ENCODE measurements at regions not wholly inside any gene's neighbourhood (a gene's known extent, or its start where the extent isn't known, plus 50 kb on each side); places are given as distances from the start of the nearest gene placed in this dataset.

DNA sequence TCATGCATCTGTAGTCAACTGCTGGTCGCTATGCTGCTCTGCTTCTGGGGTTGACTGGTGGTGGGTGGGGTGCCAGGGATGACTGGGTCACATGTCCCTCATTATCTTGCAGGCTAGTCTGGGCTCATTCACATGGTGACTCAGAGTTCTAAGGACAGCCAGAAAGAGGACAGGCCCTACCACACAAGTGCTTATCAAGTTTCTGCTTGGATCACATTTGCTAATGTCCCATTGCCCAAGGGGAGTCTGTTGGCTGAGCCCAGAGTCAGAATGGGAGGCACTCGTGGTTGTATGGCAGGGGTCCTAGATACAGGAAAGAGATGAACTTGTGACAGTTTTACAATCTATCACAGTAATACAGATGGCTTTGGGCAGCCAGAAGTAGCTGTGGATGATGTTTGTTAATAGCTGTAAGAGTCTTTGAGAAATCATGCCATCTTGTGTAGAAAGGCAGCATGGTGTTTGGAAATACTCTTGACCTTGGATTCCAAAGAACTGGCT is 221.3 kb downstream of the GPAT3 start:
- H3K4me1 ChIP-seq (ENCODE audit: control insufficient read depth in 2 of 3, insufficient read depth in 2 of 3, low read depth in 1 of 3, low read length in 3 of 3): no peaks in the 10 kb centered on the region
- no peaks in the 10 kb centered on the region for H3K36me3 ChIP-seq (ENCODE audit: control insufficient read depth in 2 of 3, insufficient read depth in 3 of 3, low read length in 3 of 3)
- H3K27ac ChIP-seq (ENCODE audit: low read depth in 2 of 2, low read length in 2 of 2): no peak overlapping the region
- no peaks in the 10 kb centered on the region for H3K9me3 ChIP-seq (ENCODE audit: control insufficient read depth in 2 of 3, insufficient read depth in 1 of 3, low read length in 3 of 3)
- DNase-seq: no peak
- H3K27me3 ChIP-seq (ENCODE audit: control insufficient read depth, insufficient read depth, low read length): no peaks in the 10 kb centered on the region
- H3K9ac ChIP-seq (ENCODE audit: low read length in 3 of 3): no peak overlapping the region
- intact Hi-C loops (cut with DNase I): no loop called here
- no peak for FAIRE-seq
- H3K4me3 ChIP-seq (ENCODE audit: low read length in 3 of 3): no peak overlapping the region
- TF ChIP-seq, protein P1, sequence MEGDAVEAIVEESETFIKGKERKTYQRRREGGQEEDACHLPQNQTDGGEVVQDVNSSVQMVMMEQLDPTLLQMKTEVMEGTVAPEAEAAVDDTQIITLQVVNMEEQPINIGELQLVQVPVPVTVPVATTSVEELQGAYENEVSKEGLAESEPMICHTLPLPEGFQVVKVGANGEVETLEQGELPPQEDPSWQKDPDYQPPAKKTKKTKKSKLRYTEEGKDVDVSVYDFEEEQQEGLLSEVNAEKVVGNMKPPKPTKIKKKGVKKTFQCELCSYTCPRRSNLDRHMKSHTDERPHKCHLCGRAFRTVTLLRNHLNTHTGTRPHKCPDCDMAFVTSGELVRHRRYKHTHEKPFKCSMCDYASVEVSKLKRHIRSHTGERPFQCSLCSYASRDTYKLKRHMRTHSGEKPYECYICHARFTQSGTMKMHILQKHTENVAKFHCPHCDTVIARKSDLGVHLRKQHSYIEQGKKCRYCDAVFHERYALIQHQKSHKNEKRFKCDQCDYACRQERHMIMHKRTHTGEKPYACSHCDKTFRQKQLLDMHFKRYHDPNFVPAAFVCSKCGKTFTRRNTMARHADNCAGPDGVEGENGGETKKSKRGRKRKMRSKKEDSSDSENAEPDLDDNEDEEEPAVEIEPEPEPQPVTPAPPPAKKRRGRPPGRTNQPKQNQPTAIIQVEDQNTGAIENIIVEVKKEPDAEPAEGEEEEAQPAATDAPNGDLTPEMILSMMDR (IDR thresholded peaks at IDR 0.05; ENCODE audit: borderline replicate concordance, extremely low read depth, insufficient read depth): no peak

DNA sequence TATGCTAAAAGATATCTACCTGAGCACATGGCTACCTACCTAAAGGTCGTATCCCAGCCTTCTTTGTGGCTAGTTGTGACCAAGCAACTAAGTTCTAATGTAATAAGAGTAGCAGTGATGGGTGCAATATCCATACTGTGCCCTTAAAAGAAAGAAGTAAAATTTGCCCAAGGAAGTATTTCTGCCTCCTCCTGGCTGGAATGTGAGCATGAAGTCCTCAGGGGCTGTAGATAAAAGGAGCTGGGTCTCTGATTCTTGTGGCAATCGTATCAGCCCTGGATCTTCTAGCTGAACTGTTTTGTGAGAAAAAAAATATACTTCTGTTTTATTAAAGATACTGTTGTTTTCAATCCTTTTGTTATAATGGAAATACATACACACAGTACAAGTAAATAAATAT is 217.4 kb downstream of the GPAT3 start:
- Histone ChIP-seq H3K4me1 (ENCODE audit: control insufficient read depth in 2 of 3, insufficient read depth in 2 of 3, low read depth in 1 of 3, low read length in 3 of 3) (no peaks in the 10 kb centered on the region), H3K27me3 (ENCODE audit: control insufficient read depth, insufficient read depth, low read length) (no peaks in the 10 kb centered on the region), H3K9ac (ENCODE audit: low read length in 3 of 3) (no peak overlapping the region), H3K36me3 (ENCODE audit: control insufficient read depth in 2 of 3, insufficient read depth in 3 of 3, low read length in 3 of 3) (no peaks in the 10 kb centered on the region), H3K4me3 (ENCODE audit: low read length in 3 of 3) (no peak overlapping the region), H3K9me3 (ENCODE audit: control insufficient read depth in 2 of 3, insufficient read depth in 1 of 3, low read length in 3 of 3) (no peaks in the 10 kb centered on the region), H3K27ac (ENCODE audit: low read depth in 2 of 2, low read length in 2 of 2) (no peak overlapping the region)
- DNase-seq (no peak), FAIRE-seq (no peak)
- TF ChIP-seq, protein P1 (IDR thresholded peaks at IDR 0.05; ENCODE audit: borderline replicate concordance, extremely low read depth, insufficient read depth): no peak
- intact Hi-C loops (cut with DNase I): no loop called here

DNA sequence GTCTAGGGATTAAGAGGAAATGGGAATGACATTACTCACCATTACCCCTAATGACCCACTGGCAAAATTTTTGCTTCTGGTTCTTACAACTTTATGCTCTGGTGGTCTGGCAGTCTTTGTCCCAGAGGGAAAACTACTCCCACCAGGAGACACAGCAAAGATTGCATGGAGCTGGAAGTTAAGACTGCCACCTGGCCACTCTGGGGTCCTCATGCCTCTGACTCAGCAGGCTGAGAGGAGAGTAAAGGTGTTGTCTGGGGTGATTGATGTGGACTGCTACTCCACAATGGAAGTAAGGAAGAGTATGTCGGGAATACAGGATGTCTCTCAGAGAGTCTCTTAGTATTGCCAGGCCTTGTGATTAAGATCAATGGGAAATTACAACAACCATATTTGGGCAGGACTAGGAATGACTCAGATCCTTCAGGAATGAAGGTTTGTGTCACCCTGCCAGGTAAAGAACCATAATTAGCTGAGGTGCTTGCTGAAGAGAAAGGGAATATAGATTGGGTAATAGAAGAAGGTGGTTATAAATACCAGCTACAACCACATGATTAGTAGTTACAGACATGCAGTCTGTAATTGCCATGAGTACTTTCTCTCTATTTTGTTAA is 215.5 kb downstream of the GPAT3 start:
- Histone ChIP-seq H3K9ac (ENCODE audit: low read length in 3 of 3) (no peak overlapping the region), H3K27me3 (ENCODE audit: control insufficient read depth, insufficient read depth, low read length) (no peaks in the 10 kb centered on the region), H3K9me3 (ENCODE audit: control insufficient read depth in 2 of 3, insufficient read depth in 1 of 3, low read length in 3 of 3) (no peaks in the 10 kb centered on the region), H3K4me1 (ENCODE audit: control insufficient read depth in 2 of 3, insufficient read depth in 2 of 3, low read depth in 1 of 3, low read length in 3 of 3) (no peaks in the 10 kb centered on the region), H3K4me3 (ENCODE audit: low read length in 3 of 3) (no peak overlapping the region), H3K36me3 (ENCODE audit: control insufficient read depth in 2 of 3, insufficient read depth in 3 of 3, low read length in 3 of 3) (no peaks in the 10 kb centered on the region), H3K27ac (ENCODE audit: low read depth in 2 of 2, low read length in 2 of 2) (no peak overlapping the region)
- DNase-seq: no peak
- TF ChIP-seq, protein P1 (IDR thresholded peaks at IDR 0.05; ENCODE audit: borderline replicate concordance, extremely low read depth, insufficient read depth): no peak
- intact Hi-C loops (cut with DNase I): no loop called here
- FAIRE-seq: no peak

DNA sequence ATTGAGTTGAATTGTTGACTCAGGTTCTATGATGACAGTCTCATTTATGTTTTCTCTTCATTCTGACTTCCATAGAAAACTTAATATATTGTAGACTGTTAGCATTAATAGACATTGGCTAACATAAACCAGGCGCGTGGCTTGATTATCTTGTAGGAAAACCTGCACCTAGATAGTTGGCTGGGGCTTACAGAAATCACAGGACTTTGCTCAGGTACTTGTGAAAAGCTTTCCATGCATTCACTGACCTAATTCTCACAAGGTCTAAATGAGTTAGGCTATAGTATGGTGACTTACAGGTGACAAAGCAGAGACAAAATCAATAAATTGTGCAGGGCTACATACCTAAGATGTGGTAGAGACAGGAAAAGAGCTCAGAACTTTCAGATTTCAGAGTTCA is 212.8 kb downstream of the GPAT3 start:
- FAIRE-seq (no peak), DNase-seq (no peak)
- H3K36me3 ChIP-seq (ENCODE audit: control insufficient read depth in 2 of 3, insufficient read depth in 3 of 3, low read length in 3 of 3): no peaks in the 10 kb centered on the region
- H3K4me1 ChIP-seq (ENCODE audit: control insufficient read depth in 2 of 3, insufficient read depth in 2 of 3, low read depth in 1 of 3, low read length in 3 of 3): no peaks in the 10 kb centered on the region
- H3K9ac ChIP-seq (ENCODE audit: low read length in 3 of 3): no peak overlapping the region
- TF ChIP-seq, protein P1 (IDR thresholded peaks at IDR 0.05; ENCODE audit: borderline replicate concordance, extremely low read depth, insufficient read depth): no peak
- intact Hi-C loops (cut with DNase I): no loop called here
- no peaks in the 10 kb centered on the region for H3K27me3 ChIP-seq (ENCODE audit: control insufficient read depth, insufficient read depth, low read length)
- H3K27ac ChIP-seq (ENCODE audit: low read depth in 2 of 2, low read length in 2 of 2): no peak overlapping the region
- no peaks in the 10 kb centered on the region for H3K9me3 ChIP-seq (ENCODE audit: control insufficient read depth in 2 of 3, insufficient read depth in 1 of 3, low read length in 3 of 3)
- no peak overlapping the region for H3K4me3 ChIP-seq (ENCODE audit: low read length in 3 of 3)
